SK-N-SH (cell line): ENCODE measurements at regions not wholly inside any gene's neighbourhood (a gene's known extent, or its start where the extent isn't known, plus 50 kb on each side); places are given as distances from the start of the nearest gene placed in this dataset.

Source experiments
- CTCF ChIA-PET: fragments of 300-600, 350-600 bp; formaldehyde crosslinking; extraction: SDS; loops from one replicate; lab custom pipeline; 2021; lab: Yijun Ruan, JAX
- POLR2A ChIA-PET: fragments of 350-600 bp; sonication (Branson Sonifier 250); formaldehyde crosslinking; extraction: SDS; loops from one replicate; lab custom pipeline; 2020; ENCODE audit warnings: antibody characterized with exemption, inconsistent platforms; lab: Yijun Ruan, JAX
- DNase-seq: peaks from one replicate; pipeline ENCODE4 v3.0.0; 2012
- H2AFZ ChIP-seq: fragments of 200-600 bp; sonication (generic); 2 replicates; pipeline ENCODE4 v1.8.1; 2016; ENCODE audit warnings: antibody characterized with exemption, mild to moderate bottlenecking, low read depth
- H3F3A ChIP-seq: fragments of 200-600 bp; sonication (generic); replicated peaks from 2 replicates; pipeline ENCODE3; 2016; ENCODE audit warnings: antibody characterized with exemption, mild to moderate bottlenecking; ENCODE audit not compliant: insufficient read depth
- H3K27ac ChIP-seq, 2 experiments: fragments of 200-500 bp in 1 of 2; fragments of 200-600 bp in 1 of 2; sonication (Bioruptor generic) in 1 of 2; sonication (generic), shearing (Covaris generic) in 1 of 2; 2 replicates each; pipeline versions ENCODE4 v1.5.1 to v1.6.1; 2014 to 2016; ENCODE audit warnings: low read depth in 2 of 2, inconsistent platforms in 1 of 2, low read length in 1 of 2, mild to moderate bottlenecking in 1 of 2, mixed read lengths in 1 of 2
- H3K27me3 ChIP-seq: fragments of 200-600 bp; sonication (generic), shearing (Covaris generic); 2 replicates; pipeline ENCODE4 v1.6.1; 2016; ENCODE audit warnings: mixed run types; ENCODE audit not compliant: insufficient read depth
- H3K36me3 ChIP-seq, 2 experiments: fragments of 200-500 bp in 1 of 2; fragments of 200-600 bp in 1 of 2; sonication (Bioruptor generic) in 1 of 2; sonication (generic) in 1 of 2; replicated peaks in 1 of 2; 2 replicates each; pipeline versions ENCODE3 to v1.5.1; 2014 to 2016; ENCODE audit warnings: low read length in 1 of 2, mild to moderate bottlenecking in 1 of 2; ENCODE audit not compliant: insufficient read depth in 2 of 2, control insufficient read depth in 1 of 2
- H3K4me1 ChIP-seq, 2 experiments: fragments of 200-500 bp in 1 of 2; fragments of 200-600 bp in 1 of 2; sonication (Bioruptor generic) in 1 of 2; sonication (generic), shearing (Covaris generic) in 1 of 2; 2 replicates each; pipeline versions ENCODE4 v1.5.1 to v1.6.1; 2014 to 2016; ENCODE audit warnings: low read depth in 1 of 2, low read length in 1 of 2, mixed run types in 1 of 2; ENCODE audit not compliant: insufficient read depth in 2 of 2, control insufficient read depth in 1 of 2
- H3K4me2 ChIP-seq: fragments of 200-600 bp; sonication (generic), shearing (Covaris generic); 2 replicates; pipeline ENCODE4 v1.6.1; 2017; ENCODE audit warnings: mixed run types
- H3K4me3 ChIP-seq, 2 experiments: fragments of 200-500 bp in 1 of 2; fragments of 200-600 bp in 1 of 2; sonication (Bioruptor generic) in 1 of 2; sonication (generic), shearing (Covaris generic) in 1 of 2; 2 replicates each; pipeline versions ENCODE4 v1.5.1 to v1.8.1; 2014 to 2016; ENCODE audit warnings: low read depth in 2 of 2, inconsistent platforms in 1 of 2, low read length in 1 of 2, mild to moderate bottlenecking in 1 of 2, mixed read lengths in 1 of 2, moderate library complexity in 1 of 2
- H3K79me2 ChIP-seq: fragments of 200-600 bp; sonication (generic); 2 replicates; pipeline ENCODE4 v1.8.1; 2017; ENCODE audit warnings: mild to moderate bottlenecking; ENCODE audit not compliant: insufficient read depth
- H3K9ac ChIP-seq: fragments of 200-600 bp; sonication (generic); 2 replicates; pipeline ENCODE4 v1.6.1; 2017; ENCODE audit warnings: mixed run types
- H3K9me2 ChIP-seq: fragments of 200-600 bp; sonication (generic); 2 replicates; pipeline ENCODE4 v1.6.1; 2017; ENCODE audit warnings: mixed run types
- H3K9me3 ChIP-seq: fragments of 200-600 bp; sonication (generic); 2 replicates; pipeline ENCODE4 v1.6.1; 2017; ENCODE audit warnings: mixed run types, mild to moderate bottlenecking, moderate library complexity
- H4K20me1 ChIP-seq: fragments of 200-600 bp; sonication (generic); 2 replicates; pipeline ENCODE4 v1.6.1; 2017; ENCODE audit warnings: mild to moderate bottlenecking, mixed run types; ENCODE audit not compliant: insufficient read depth
- CTCF ChIP-seq: fragments of 200-600 bp; sonication (generic); IDR thresholded peaks from 2 replicates; pipeline ENCODE4 v1.6.1; 2017; ENCODE audit warnings: antibody characterized with exemption, mild to moderate bottlenecking, moderate library complexity
- FOXM1 ChIP-seq: IDR thresholded peaks from 2 replicates; pipeline ENCODE4 v1.4.0; 2012; ENCODE audit warnings: low read depth, mild to moderate bottlenecking
- GATA2 ChIP-seq: sonication (generic); formaldehyde crosslinking; IDR thresholded peaks from 2 replicates; pipeline ENCODE4 v1.5.0; 2020; ENCODE audit warnings: mild to moderate bottlenecking, missing genetic modification reagents
- JUND ChIP-seq: IDR thresholded peaks from 2 replicates; pipeline ENCODE4 v1.4.0; 2012
- PBX3 ChIP-seq: IDR thresholded peaks from 2 replicates; pipeline ENCODE4; 2012
- REST ChIP-seq: IDR thresholded peaks from 2 replicates; pipeline ENCODE4 v1.6.1; 2012; ENCODE audit warnings: mild to moderate bottlenecking, low read depth, low read length, moderate library complexity
- SIN3A ChIP-seq: IDR thresholded peaks from 2 replicates; pipeline ENCODE4 v1.6.1; 2012; ENCODE audit warnings: low read depth, mild to moderate bottlenecking, low read length, moderate library complexity, borderline replicate concordance
- SMC3 ChIP-seq: IDR thresholded peaks from 2 replicates; pipeline ENCODE4 v1.6.1; 2012; ENCODE audit warnings: low read depth, low read length, improper control_type of control experiment
- TAF1 ChIP-seq: IDR thresholded peaks from 2 replicates; pipeline ENCODE4 v1.6.1; 2012; ENCODE audit warnings: low read depth, mild to moderate bottlenecking, low read length, moderate library complexity, borderline replicate concordance
- ZBTB33 ChIP-seq: IDR thresholded peaks from 2 replicates; pipeline ENCODE4 v1.4.0; 2012; ENCODE audit warnings: low read depth, borderline replicate concordance
- WGBS: methylation state at CpG from one replicate; pipeline ENCODE4 v1.1.6; 2017; ENCODE audit warnings: low lambda C conversion rate; 5-methylcytosine and 5-hydroxymethylcytosine counted together

GRCh38 chr17:79517827-79518584 is 92.8 kb downstream of the RBFOX3 start (continued):
- TF ChIP-seq CTCF (no peak), FOXM1 (no peak), SMC3 (no peak), GATA2 (CRISPR knock-in tag) (peak; percentile 91), TAF1 (no peak), PBX3 (no peak)

GRCh38 chr17:79515646-79516571 is 94.9 kb downstream of the RBFOX3 start:
- 57% methylated on average over 21 of the region's 21 CpGs for WGBS

More at GRCh38 chr17:79515646-79516571, 94.9 kb downstream of the RBFOX3 start:
- no peaks in the 10 kb centered on the region for H3F3A ChIP-seq
- no peak overlapping the region for H3K27ac ChIP-seq
- POLR2A ChIA-PET, result interaction anchor here (0.9 kb wide), 1 partner anchor 25 kb away, joined by 3 read pairs; no protein-coding TSS in a partner anchor
- H3K4me3 ChIP-seq, result no peak overlapping the region
- H3K4me1 ChIP-seq, result peaks cover 0 to 47% of the 10 kb centered on the region in 2 experiments; a peak in 1 of 4 replicates
- H3K9ac ChIP-seq, result no peak overlapping the region
- no peaks in the 10 kb centered on the region for H4K20me1 ChIP-seq
- CTCF ChIA-PET, result interaction anchor here (0.8 to 2.4 kb wide), 9 partner anchors 11 to 470 kb away, joined by 3 to 8 read pairs (median 3); no protein-coding TSS in a partner anchor
- no peaks in the 10 kb centered on the region for H3K79me2 ChIP-seq
- DNase-seq, result no peak
- TF ChIP-seq SIN3A, result no peak
- TF ChIP-seq ZBTB33, result no peak
- no peak for TF ChIP-seq JUND
- TF ChIP-seq CTCF, result no peak
- TF ChIP-seq REST, result no peak
- no peaks in the 10 kb centered on the region for H3K27me3 ChIP-seq
- no peak overlapping the region for H2AFZ ChIP-seq
- no peaks in the 10 kb centered on the region for H3K36me3 ChIP-seq
- H3K9me2 ChIP-seq, result no peaks in the 10 kb centered on the region
- H3K4me2 ChIP-seq, result no peak overlapping the region
- H3K9me3 ChIP-seq, result no peaks in the 10 kb centered on the region
